IMR-90 (cell line): ENCODE measurements at regions not wholly inside any gene's neighbourhood (a gene's known extent, or its start where the extent isn't known, plus 50 kb on each side); places are given as distances from the start of the nearest gene placed in this dataset.

Source experiments
- ATAC-seq: fragments of 200-7000 bp; cut with Tn5 transposase; 2 replicates; pipeline ENCODE4 v1.9.1; 2020; ENCODE audit warnings: low read depth, mild to moderate bottlenecking, moderate library complexity
- BruUV-seq: library from RNA; stranded (reverse); fragments of 400-500 nt; replicated peaks from 2 replicates; lab custom pipeline; 2021; lab: Mats Ljungman, UMichigan
- CTCF ChIA-PET: fragments of 300-600 bp; formaldehyde crosslinking; extraction: SDS; loops from one replicate; lab custom pipeline; 2021; ENCODE audit warnings: antibody characterized with exemption; lab: Yijun Ruan, JAX
- POLR2A ChIA-PET: fragments of 300-600 bp; sonication (Branson Sonifier 250); formaldehyde crosslinking; loops from one replicate; lab custom pipeline; 2022; ENCODE audit warnings: antibody characterized with exemption; ENCODE audit not compliant: unreplicated experiment; lab: Charles Lee
- DNase-seq: peaks from one replicate; pipeline ENCODE4 v3.0.0; 2013
- H2AFZ ChIP-seq: replicated peaks from 2 replicates; pipeline ENCODE3; 2013; ENCODE audit warnings: low read length, mild to moderate bottlenecking; ENCODE audit not compliant: poor library complexity
- H2AK5ac ChIP-seq: 2 replicates; pipeline ENCODE4 v1.6.1; 2013; ENCODE audit warnings: low read depth, low read length, inconsistent platforms
- H2AK9ac ChIP-seq: replicated peaks from 2 replicates; pipeline ENCODE3; 2013; ENCODE audit warnings: mild to moderate bottlenecking, low read depth, low read length, moderate library complexity; ENCODE audit not compliant: poor library complexity
- H2BK120ac ChIP-seq: 2 replicates; pipeline ENCODE4 v1.6.1; 2013; ENCODE audit warnings: low read depth, low read length, inconsistent platforms
- H2BK15ac ChIP-seq: 3 replicates; pipeline ENCODE4 v1.6.1; 2013; ENCODE audit warnings: low read depth, low read length, inconsistent platforms
- H2BK20ac ChIP-seq: 2 replicates; pipeline ENCODE4 v1.6.1; 2013; ENCODE audit warnings: low read depth, mild to moderate bottlenecking, inconsistent platforms, low read length, moderate library complexity
- H2BK5ac ChIP-seq: 2 replicates; pipeline ENCODE4 v1.6.1; 2013; ENCODE audit warnings: mild to moderate bottlenecking, low read depth, low read length, inconsistent platforms; ENCODE audit not compliant: poor library complexity, severe bottlenecking
- H3K14ac ChIP-seq: replicated peaks from 2 replicates; pipeline ENCODE4 v1.6.1; 2013; ENCODE audit warnings: low read depth, low read length, inconsistent platforms
- H3K18ac ChIP-seq: 2 replicates; pipeline ENCODE4 v1.6.1; 2013; ENCODE audit warnings: low read depth, low read length, control low read depth
- H3K23ac ChIP-seq: 2 replicates; pipeline ENCODE4 v1.6.1; 2013; ENCODE audit warnings: low read depth, low read length, inconsistent platforms
- H3K27ac ChIP-seq: 2 replicates; pipeline ENCODE4 v1.5.1; 2013; ENCODE audit warnings: mild to moderate bottlenecking, control low read depth, low read length; ENCODE audit not compliant: insufficient read depth
- H3K27me3 ChIP-seq: 2 replicates; pipeline ENCODE4 v1.6.1; 2013; ENCODE audit warnings: low read length; ENCODE audit not compliant: control insufficient read depth, insufficient read depth
- H3K36me3 ChIP-seq: 2 replicates; pipeline ENCODE4 v1.6.1; 2013; ENCODE audit warnings: low read length, mixed read lengths; ENCODE audit not compliant: control insufficient read depth, insufficient read depth
- H3K4ac ChIP-seq: 2 replicates; pipeline ENCODE4 v1.6.1; 2013; ENCODE audit warnings: low read depth, low read length, inconsistent platforms
- H3K4me1 ChIP-seq: 2 replicates; pipeline ENCODE4 v1.6.1; 2013; ENCODE audit warnings: low read length, mixed read lengths; ENCODE audit not compliant: control insufficient read depth, insufficient read depth
- H3K4me2 ChIP-seq: 2 replicates; pipeline ENCODE4 v1.6.1; 2013; ENCODE audit warnings: low read depth, mild to moderate bottlenecking, control low read depth, low read length, moderate library complexity
- H3K4me3 ChIP-seq: 2 replicates; pipeline ENCODE4 v1.5.1; 2013; ENCODE audit warnings: low read depth, mild to moderate bottlenecking, control low read depth, low read length, moderate library complexity; ENCODE audit not compliant: insufficient read depth
- H3K56ac ChIP-seq: 2 replicates; pipeline ENCODE4 v1.6.1; 2013; ENCODE audit warnings: low read length, inconsistent platforms; ENCODE audit not compliant: insufficient read depth; ENCODE audit errors: extremely low read depth
- H3K79me1 ChIP-seq, 2 experiments: 2 replicates each; pipeline ENCODE4 v1.6.1; 2013; ENCODE audit warnings: low read length in 2 of 2, inconsistent platforms in 1 of 2, low read depth in 1 of 2
- H3K9ac ChIP-seq: 2 replicates; pipeline ENCODE4 v1.6.1; 2013; ENCODE audit warnings: low read depth, low read length, control low read depth
- H3K9me1 ChIP-seq: 2 replicates; pipeline ENCODE4 v1.6.1; 2013; ENCODE audit warnings: low read length, inconsistent platforms; ENCODE audit not compliant: insufficient read depth
- H3K9me3 ChIP-seq: 2 replicates; pipeline ENCODE4 v1.6.1; 2013; ENCODE audit warnings: low read length; ENCODE audit not compliant: control insufficient read depth, insufficient read depth
- H4K20me1 ChIP-seq: 2 replicates; pipeline ENCODE4 v1.6.1; 2013; ENCODE audit warnings: low read length, inconsistent platforms; ENCODE audit not compliant: insufficient read depth
- H4K5ac ChIP-seq: 2 replicates; pipeline ENCODE4 v1.6.1; 2013; ENCODE audit warnings: mild to moderate bottlenecking, low read depth, low read length, control low read depth
- H4K8ac ChIP-seq, 2 experiments: 2 replicates each; pipeline ENCODE4 v1.6.1; 2013; ENCODE audit warnings: low read depth in 2 of 2, low read length in 2 of 2, control low read depth in 1 of 2, inconsistent platforms in 1 of 2
- H4K91ac ChIP-seq: 2 replicates; pipeline ENCODE4 v1.6.1; 2013; ENCODE audit warnings: low read depth, low read length, inconsistent platforms; ENCODE audit not compliant: insufficient read depth
- BHLHE40 ChIP-seq: fragments of 150-350 bp; IDR thresholded peaks from 2 replicates; pipeline ENCODE4 v1.6.1; 2016; ENCODE audit warnings: mild to moderate bottlenecking, low read depth, low read length
- CEBPB ChIP-seq: IDR thresholded peaks from 2 replicates; pipeline ENCODE4 v1.6.1; 2012; ENCODE audit warnings: low read depth, low read length, improper control_type of control experiment
- CHD1 ChIP-seq: IDR thresholded peaks from 2 replicates; pipeline ENCODE4 v1.6.1; 2012; ENCODE audit warnings: low read depth, low read length, improper control_type of control experiment
- MAFK ChIP-seq: IDR thresholded peaks from 2 replicates; pipeline ENCODE4 v1.6.1; 2012; ENCODE audit warnings: low read depth, low read length, improper control_type of control experiment
- MAZ ChIP-seq: IDR thresholded peaks from 2 replicates; pipeline ENCODE4 v1.6.1; 2012; ENCODE audit warnings: low read depth, mild to moderate bottlenecking, low read length, improper control_type of control experiment, moderate library complexity, borderline replicate concordance
- NFE2L2 ChIP-seq: fragments of 150-350 bp; IDR thresholded peaks from 2 replicates; pipeline ENCODE4 v1.6.1; 2016; ENCODE audit warnings: low read depth, mild to moderate bottlenecking, low read length
- POLR2A ChIP-seq: IDR thresholded peaks from 2 replicates; pipeline ENCODE4 v1.6.1; 2012; ENCODE audit warnings: mild to moderate bottlenecking, low read depth, low read length
- SMC3 ChIP-seq: fragments of 150-350 bp; IDR thresholded peaks from 2 replicates; pipeline ENCODE4 v1.6.1; 2016; ENCODE audit warnings: low read depth, mild to moderate bottlenecking, antibody characterized with exemption, low read length, moderate library complexity
- WGBS, 2 experiments: methylation state at CpG; one replicate each; pipeline versions ENCODE4 v1.1.5 to v1.1.7; 2013; ENCODE audit warnings: missing lambda C conversion rate in 2 of 2; ENCODE audit not compliant: insufficient read length in 1 of 2; ENCODE audit errors: extremely low coverage in 2 of 2; 5-methylcytosine and 5-hydroxymethylcytosine counted together
- dilution Hi-C: fragments of 300-500 bp; cut with HindIII; formaldehyde crosslinking; loops from one replicate; pipeline ENCODE4 v1.14.3; 2018; ENCODE audit warnings: low sequenced_read_pairs; ENCODE audit not compliant: unreplicated experiment
- in situ Hi-C: fragments of 300-500 bp; cut with MboI; formaldehyde crosslinking; loops from 3 replicates; pipeline ENCODE4 v1.14.3; 2019; ENCODE audit warnings: low sequenced_read_pairs, inconsistent platforms, mixed read lengths
- intact Hi-C: fragments of 100-400 bp; cut with micrococcal nuclease; formaldehyde crosslinking; loops from 2 replicates; pipeline ENCODE4 v1.10.0; 2022
- TF ChIP-seq, protein P1 (sequence below): fragments of 150-350 bp; IDR thresholded peaks from 2 replicates; pipeline ENCODE4 v1.6.1; 2017; ENCODE audit warnings: mild to moderate bottlenecking, antibody characterized with exemption, low read length, low read depth
- TF ChIP-seq, protein P2 (sequence below): conservative IDR thresholded peaks from 2 replicates; pipeline ENCODE4 v1.5.1; 2012; ENCODE audit warnings: mild to moderate bottlenecking, low read depth, low read length, improper control_type of control experiment

DNA sequence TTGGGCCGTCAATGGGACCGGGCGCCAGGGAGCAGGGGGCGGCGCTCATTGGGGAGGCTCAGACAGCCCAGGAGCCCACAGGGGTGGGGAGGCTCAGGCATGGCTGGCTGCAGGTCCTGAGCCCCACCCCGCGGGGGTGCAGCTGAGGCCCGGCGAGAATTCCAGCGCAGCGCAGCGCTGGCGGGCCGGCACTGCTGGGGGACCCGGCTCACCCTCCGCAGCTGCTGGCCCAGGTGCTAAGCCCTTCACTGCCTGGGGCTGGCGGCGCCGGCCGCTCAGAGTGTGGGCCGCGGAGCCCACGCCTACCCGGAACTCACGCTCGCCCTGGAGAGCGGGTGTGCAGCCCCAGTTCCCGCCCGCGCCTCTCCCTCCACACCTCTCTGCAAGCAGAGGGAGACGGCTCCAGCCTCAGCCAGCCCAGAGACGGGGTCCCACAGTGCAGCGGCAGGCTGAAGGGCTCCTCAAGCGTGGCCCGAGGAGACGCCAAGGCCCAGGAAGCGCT is 1227.4 kb downstream of the PCDH17 start:
- H2BK15ac ChIP-seq: no peak overlapping the region
- H3K4me1 ChIP-seq: no peaks in the 10 kb centered on the region
- dilution Hi-C loops (no loop called here), in situ Hi-C loops (no loop called here), intact Hi-C loops (no loop called here)
- ATAC-seq: no peak
- no peak overlapping the region for H2AFZ ChIP-seq
- TF ChIP-seq BHLHE40: no peak
- TF ChIP-seq POLR2A: no peak
- no peak for TF ChIP-seq NFE2L2
- no peak for TF ChIP-seq CEBPB
- TF ChIP-seq MAFK: no peak
- TF ChIP-seq MAZ: no peak
- TF ChIP-seq, protein P1, sequence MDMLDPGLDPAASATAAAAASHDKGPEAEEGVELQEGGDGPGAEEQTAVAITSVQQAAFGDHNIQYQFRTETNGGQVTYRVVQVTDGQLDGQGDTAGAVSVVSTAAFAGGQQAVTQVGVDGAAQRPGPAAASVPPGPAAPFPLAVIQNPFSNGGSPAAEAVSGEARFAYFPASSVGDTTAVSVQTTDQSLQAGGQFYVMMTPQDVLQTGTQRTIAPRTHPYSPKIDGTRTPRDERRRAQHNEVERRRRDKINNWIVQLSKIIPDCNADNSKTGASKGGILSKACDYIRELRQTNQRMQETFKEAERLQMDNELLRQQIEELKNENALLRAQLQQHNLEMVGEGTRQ: no peak
- no peak for TF ChIP-seq CHD1
- TF ChIP-seq, protein P2, sequence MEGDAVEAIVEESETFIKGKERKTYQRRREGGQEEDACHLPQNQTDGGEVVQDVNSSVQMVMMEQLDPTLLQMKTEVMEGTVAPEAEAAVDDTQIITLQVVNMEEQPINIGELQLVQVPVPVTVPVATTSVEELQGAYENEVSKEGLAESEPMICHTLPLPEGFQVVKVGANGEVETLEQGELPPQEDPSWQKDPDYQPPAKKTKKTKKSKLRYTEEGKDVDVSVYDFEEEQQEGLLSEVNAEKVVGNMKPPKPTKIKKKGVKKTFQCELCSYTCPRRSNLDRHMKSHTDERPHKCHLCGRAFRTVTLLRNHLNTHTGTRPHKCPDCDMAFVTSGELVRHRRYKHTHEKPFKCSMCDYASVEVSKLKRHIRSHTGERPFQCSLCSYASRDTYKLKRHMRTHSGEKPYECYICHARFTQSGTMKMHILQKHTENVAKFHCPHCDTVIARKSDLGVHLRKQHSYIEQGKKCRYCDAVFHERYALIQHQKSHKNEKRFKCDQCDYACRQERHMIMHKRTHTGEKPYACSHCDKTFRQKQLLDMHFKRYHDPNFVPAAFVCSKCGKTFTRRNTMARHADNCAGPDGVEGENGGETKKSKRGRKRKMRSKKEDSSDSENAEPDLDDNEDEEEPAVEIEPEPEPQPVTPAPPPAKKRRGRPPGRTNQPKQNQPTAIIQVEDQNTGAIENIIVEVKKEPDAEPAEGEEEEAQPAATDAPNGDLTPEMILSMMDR: no peak
- TF ChIP-seq SMC3: no peak
- H3K14ac ChIP-seq: no peak overlapping the region
- no peaks in the 10 kb centered on the region for H4K20me1 ChIP-seq
- no peak overlapping the region for H2BK120ac ChIP-seq
- H3K9me1 ChIP-seq: no peaks in the 10 kb centered on the region
- no peaks in the 10 kb centered on the region for H3K79me1 ChIP-seq
- H3K36me3 ChIP-seq: no peaks in the 10 kb centered on the region
- no peak overlapping the region for H3K4ac ChIP-seq
- no peak overlapping the region for H2BK20ac ChIP-seq
- ChIA-PET CTCF (no interaction called here), POLR2A (no interaction called here)
- no peak overlapping the region for H2BK5ac ChIP-seq
- no TSS peak for BruUV-seq
- no peak overlapping the region for H3K56ac ChIP-seq
- no peak overlapping the region for H2AK9ac ChIP-seq
- H3K18ac ChIP-seq: no peak overlapping the region
- DNase-seq: no peak
- H3K27ac ChIP-seq: no peak overlapping the region
- no peak overlapping the region for H4K8ac ChIP-seq
- H3K27me3 ChIP-seq: no peaks in the 10 kb centered on the region
- WGBS, 2 experiments: 97% methylated on average over 14 of the region's 37 CpGs; no CpG with 5 or more reads in 1 of the 2 experiments
- peaks cover 15% of the 10 kb centered on the region for H3K9me3 ChIP-seq
- H4K91ac ChIP-seq: no peak overlapping the region
- H3K4me2 ChIP-seq: no peak overlapping the region
- H3K23ac ChIP-seq: no peak overlapping the region
- no peak overlapping the region for H4K5ac ChIP-seq
- H3K9ac ChIP-seq: no peak overlapping the region
- no peak overlapping the region for H3K4me3 ChIP-seq
- H2AK5ac ChIP-seq: no peak overlapping the region
